H1 (cell line): ENCODE measurements at regions not wholly inside any gene's neighbourhood (a gene's known extent, or its start where the extent isn't known, plus 50 kb on each side); places are given as distances from the start of the nearest gene placed in this dataset.

Source experiments
- CTCF ChIA-PET: fragments of 300-600 bp; sonication (Branson Sonifier 250); formaldehyde crosslinking; loops from one replicate; lab custom pipeline; 2021; ENCODE audit not compliant: partially characterized antibody; lab: Charles Lee
- POLR2A ChIA-PET: fragments of 300-600 bp; sonication (Branson Sonifier 250); formaldehyde crosslinking; loops from one replicate; lab custom pipeline; 2021; ENCODE audit warnings: inconsistent platforms; ENCODE audit not compliant: partially characterized antibody; lab: Charles Lee
- DNase-seq, 2 experiments: peaks; one replicate each; pipeline versions ENCODE4 v3.0.0 to v3.0.0-alpha.2; 2010 to 2022; ENCODE audit warnings: low spot score in 2 of 2, low read depth in 1 of 2, mixed read lengths in 1 of 2
- FAIRE-seq: peaks from 2 replicates; lab custom pipeline; 2011; peaks lifted over from hg19 to GRCh38; lab: Jason Lieb, UNC
- H2AFZ ChIP-seq: 2 replicates; pipeline ENCODE4 v1.8.1; 2012; ENCODE audit warnings: low read length, inconsistent platforms
- H2AK5ac ChIP-seq: 2 replicates; pipeline ENCODE4 v1.6.1; 2013; ENCODE audit warnings: low read depth, low read length
- H2BK120ac ChIP-seq: replicated peaks from 2 replicates; pipeline ENCODE3; 2013; ENCODE audit warnings: low read depth, low read length, inconsistent platforms
- H2BK12ac ChIP-seq: 2 replicates; pipeline ENCODE4 v1.6.1; 2013; ENCODE audit warnings: low read depth, low read length
- H2BK15ac ChIP-seq: 2 replicates; pipeline ENCODE4 v1.6.1; 2013; ENCODE audit warnings: low read length
- H2BK20ac ChIP-seq: 2 replicates; pipeline ENCODE4 v1.6.1; 2013; ENCODE audit warnings: low read length
- H2BK5ac ChIP-seq: 2 replicates; pipeline ENCODE4 v1.6.1; 2013; ENCODE audit warnings: low read depth, low read length
- H3K14ac ChIP-seq: 2 replicates; pipeline ENCODE4 v1.6.1; 2013; ENCODE audit warnings: inconsistent platforms; ENCODE audit not compliant: insufficient read length
- H3K18ac ChIP-seq: 2 replicates; pipeline ENCODE4 v1.6.1; 2013; ENCODE audit warnings: low read length; ENCODE audit errors: extremely low read depth
- H3K23ac ChIP-seq: 2 replicates; pipeline ENCODE4 v1.6.1; 2013; ENCODE audit warnings: inconsistent platforms; ENCODE audit not compliant: insufficient read length
- H3K23me2 ChIP-seq: 2 replicates; pipeline ENCODE4 v1.6.1; 2013; ENCODE audit warnings: low read depth, low read length
- H3K27ac ChIP-seq: 2 replicates; pipeline ENCODE4 v1.6.1; 2011; ENCODE audit warnings: low read depth, low read length, inconsistent platforms
- H3K27me3 ChIP-seq, 4 experiments: replicated peaks in 1 of 4; 1 replicate in 1 of 4; 2 replicates in 3 of 4; pipeline versions ENCODE4 v1.6.1 to v1.8.1; 2011 to 2013; ENCODE audit warnings: low read length in 3 of 4, mild to moderate bottlenecking in 3 of 4, inconsistent platforms in 2 of 4, mixed read lengths in 2 of 4, moderate library complexity in 1 of 4; ENCODE audit not compliant: control insufficient read depth in 3 of 4, insufficient read depth in 3 of 4; ENCODE audit errors: extremely low read depth in 1 of 4
- H3K36me3 ChIP-seq, 4 experiments: 2 replicates each; pipeline versions ENCODE4 v1.6.1 to v1.8.1; 2011 to 2013; ENCODE audit warnings: mild to moderate bottlenecking in 4 of 4, low read length in 3 of 4, moderate library complexity in 2 of 4, control low read depth in 1 of 4, inconsistent platforms in 1 of 4; ENCODE audit not compliant: insufficient read depth in 4 of 4, control insufficient read depth in 2 of 4
- H3K4ac ChIP-seq: replicated peaks from 2 replicates; pipeline ENCODE3; 2013; ENCODE audit warnings: low read length, low read depth, mixed read lengths, inconsistent platforms; ENCODE audit not compliant: insufficient read length
- H3K4me1 ChIP-seq, 4 experiments: replicated peaks in 1 of 4; 1 replicate in 1 of 4; 2 replicates in 3 of 4; pipeline versions ENCODE4 v1.6.1 to v1.8.1; 2011 to 2013; ENCODE audit warnings: low read length in 3 of 4, inconsistent platforms in 2 of 4, mixed read lengths in 1 of 4; ENCODE audit not compliant: insufficient read depth in 4 of 4, control insufficient read depth in 3 of 4
- H3K4me2 ChIP-seq, 2 experiments: 2 replicates each; pipeline versions ENCODE4 v1.6.1 to v1.8.1; 2011 to 2013; ENCODE audit warnings: low read depth in 2 of 2, low read length in 2 of 2, control low read depth in 1 of 2, inconsistent platforms in 1 of 2, mild to moderate bottlenecking in 1 of 2; ENCODE audit not compliant: insufficient read depth in 1 of 2
- H3K4me3 ChIP-seq, 4 experiments: fragments of 200-600, 300-600 bp in 1 of 4; sonication (generic), shearing (Covaris generic), sonication (Bioruptor Twin) in 1 of 4; 2 replicates each; pipeline versions ENCODE4 v1.5.1 to v1.8.1; 2011 to 2016; ENCODE audit warnings: low read length in 4 of 4, low read depth in 3 of 4, control low read depth in 2 of 4, inconsistent platforms in 2 of 4, mild to moderate bottlenecking in 2 of 4, mixed read lengths in 1 of 4, moderate library complexity in 1 of 4; ENCODE audit not compliant: insufficient read depth in 2 of 4; ENCODE audit errors: extremely low read depth in 1 of 4
- H3K56ac ChIP-seq: replicated peaks from 2 replicates; pipeline ENCODE3; 2013; ENCODE audit warnings: low read depth, mild to moderate bottlenecking, mixed read lengths, low read length, inconsistent platforms; ENCODE audit not compliant: insufficient read length
- H3K79me1 ChIP-seq: 2 replicates; pipeline ENCODE4 v1.6.1; 2013; ENCODE audit warnings: low read depth, low read length, control low read depth
- H3K79me2 ChIP-seq, 2 experiments: 2 replicates each; pipeline versions ENCODE4 v1.6.1 to v1.8.1; 2012 to 2013; ENCODE audit warnings: low read length in 2 of 2, mild to moderate bottlenecking in 2 of 2, inconsistent platforms in 1 of 2; ENCODE audit not compliant: insufficient read depth in 2 of 2, control insufficient read depth in 1 of 2
- H3K9ac ChIP-seq, 4 experiments: replicated peaks in 1 of 4; 1 replicate in 1 of 4; 2 replicates in 3 of 4; pipeline versions ENCODE4 v1.6.1 to v1.8.1; 2011 to 2013; ENCODE audit warnings: low read depth in 3 of 4, low read length in 3 of 4, control low read depth in 2 of 4, mild to moderate bottlenecking in 2 of 4, moderate library complexity in 2 of 4, inconsistent platforms in 1 of 4; ENCODE audit errors: extremely low read depth in 1 of 4
- H3K9me3 ChIP-seq, 2 experiments: 2 replicates each; pipeline versions ENCODE4 v1.6.1 to v1.8.1; 2012 to 2013; ENCODE audit warnings: mild to moderate bottlenecking in 2 of 2, moderate library complexity in 2 of 2, control low read depth in 1 of 2, inconsistent platforms in 1 of 2, low read depth in 1 of 2, low read length in 1 of 2, mixed read lengths in 1 of 2; ENCODE audit not compliant: insufficient read depth in 2 of 2
- H4K20me1 ChIP-seq, 2 experiments: replicated peaks in 1 of 2; 2 replicates each; pipeline versions ENCODE3 to v1.8.1; 2011 to 2013; ENCODE audit warnings: inconsistent platforms in 2 of 2, low read length in 2 of 2, mild to moderate bottlenecking in 1 of 2; ENCODE audit not compliant: insufficient read depth in 2 of 2, control insufficient read depth in 1 of 2
- H4K5ac ChIP-seq: 2 replicates; pipeline ENCODE4 v1.6.1; 2013; ENCODE audit warnings: low read length, low read depth, mixed read lengths, inconsistent platforms; ENCODE audit not compliant: insufficient read length
- H4K8ac ChIP-seq: 2 replicates; pipeline ENCODE4 v1.8.0; 2013; ENCODE audit warnings: mild to moderate bottlenecking, moderate library complexity, low read length, inconsistent platforms; ENCODE audit not compliant: insufficient read depth; ENCODE audit errors: extremely low read depth
- H4K91ac ChIP-seq: replicated peaks from 2 replicates; pipeline ENCODE3; 2013; ENCODE audit warnings: low read length, mixed read lengths, inconsistent platforms; ENCODE audit not compliant: insufficient read length
- SRF ChIP-seq: IDR thresholded peaks from 2 replicates; pipeline ENCODE4 v1.6.1; 2011; ENCODE audit warnings: mild to moderate bottlenecking, low read depth, low read length, moderate library complexity
- WGBS, 2 experiments: shearing (Covaris generic) in 1 of 2; methylation state at CpG; one replicate each; pipeline versions ENCODE4 v1.1.6 to v1.1.7; 2013 to 2015; ENCODE audit warnings: low lambda C conversion rate in 2 of 2, mixed read lengths in 2 of 2, inconsistent platforms in 1 of 2, low coverage in 1 of 2, missing lambda C conversion rate in 1 of 2; ENCODE audit not compliant: insufficient replicate concordance in 2 of 2, insufficient coverage in 1 of 2, insufficient read length in 1 of 2; ENCODE audit errors: extremely low coverage in 1 of 2, missing lambda C conversion rate in 1 of 2; 5-methylcytosine and 5-hydroxymethylcytosine counted together

GRCh38 chr14:89479802-89480201 lies 62.8 kb upstream of the FOXN3 start:
- peaks cover 0 to 30% of the 10 kb centered on the region in 2 experiments; a peak in 1 of 4 replicates for H3K79me2 ChIP-seq
- H2BK12ac ChIP-seq = no peak overlapping the region
- POLR2A ChIA-PET = no interaction called here
- no peak overlapping the region for H3K4me2 ChIP-seq
- 97% methylated on average over 6 of the region's 6 CpGs; no CpG with 5 or more reads in 1 of the 2 experiments for WGBS, 2 experiments
- no peak overlapping the region for H4K8ac ChIP-seq
- H2BK20ac ChIP-seq = no peak overlapping the region
- peaks cover 0 to 2% (median 0%) of the 10 kb centered on the region in 4 experiments; a peak in 1 of 7 replicates for H3K4me1 ChIP-seq
- H2BK5ac ChIP-seq = no peak overlapping the region
- H3K18ac ChIP-seq = no peak overlapping the region
- no peak overlapping the region for H3K56ac ChIP-seq
- DNase-seq = no peak
- H3K27me3 ChIP-seq = no peaks in the 10 kb centered on the region
- TF ChIP-seq SRF = no peak
- no peak overlapping the region for H2BK15ac ChIP-seq
- CTCF ChIA-PET = interaction anchor here (2.1 kb wide), 1 partner anchor 10 kb away, joined by 5 read pairs; no protein-coding TSS in a partner anchor
- no peak overlapping the region for H4K91ac ChIP-seq
- H2BK120ac ChIP-seq = no peak overlapping the region
- no peak overlapping the region for H4K5ac ChIP-seq
- H3K27ac ChIP-seq = no peak overlapping the region
- peaks cover 6% of the 10 kb centered on the region; the same call in 1 of the 2 replicates for H3K79me1 ChIP-seq
- H3K14ac ChIP-seq = no peak overlapping the region
- H3K9me3 ChIP-seq = no peaks in the 10 kb centered on the region
- H3K23ac ChIP-seq = no peak overlapping the region
- no peaks in the 10 kb centered on the region for H3K23me2 ChIP-seq
- peaks cover 0 to 4% (median 0%) of the 10 kb centered on the region in 4 experiments; a peak in 2 of 8 replicates for H3K36me3 ChIP-seq
- no peaks in the 10 kb centered on the region for H4K20me1 ChIP-seq
- no peak overlapping the region for H3K4me3 ChIP-seq
- no peak for FAIRE-seq
- H2AFZ ChIP-seq = no peak overlapping the region
- H3K9ac ChIP-seq = no peak overlapping the region
- H2AK5ac ChIP-seq = no peak overlapping the region
- no peak overlapping the region for H3K4ac ChIP-seq
